ENCODE measurements at regions not wholly inside any gene's neighbourhood (a gene's known extent, or its start where the extent isn't known, plus 50 kb on each side); places are given as distances from the start of the nearest gene placed in this dataset.
"Not testable (repeated sequence)": the region's sequence is repeated elsewhere in the genome, so short reads cannot be mapped to it uniquely, and the experiment has no call there.

DNA sequence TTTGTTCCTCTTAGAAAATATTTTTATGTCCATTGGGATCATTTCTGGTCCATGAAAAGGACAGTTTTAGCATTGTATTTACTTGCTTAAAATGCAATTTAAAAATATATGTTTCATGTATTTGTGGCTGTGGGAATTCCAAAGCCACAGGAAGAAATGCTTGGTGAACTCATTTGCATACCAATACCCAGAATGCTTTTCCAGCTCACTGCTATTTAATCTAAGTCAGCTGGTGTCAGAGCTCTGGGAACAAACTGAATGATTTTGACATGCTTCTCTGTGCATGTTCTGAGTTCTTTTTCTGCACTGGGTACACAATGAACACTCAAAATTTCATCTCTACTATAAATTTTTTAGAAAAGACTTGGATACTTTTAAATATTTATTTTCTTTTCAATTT, 482.8 kb upstream of the ARRDC3 start:
- no peak for DNase-seq

DNA sequence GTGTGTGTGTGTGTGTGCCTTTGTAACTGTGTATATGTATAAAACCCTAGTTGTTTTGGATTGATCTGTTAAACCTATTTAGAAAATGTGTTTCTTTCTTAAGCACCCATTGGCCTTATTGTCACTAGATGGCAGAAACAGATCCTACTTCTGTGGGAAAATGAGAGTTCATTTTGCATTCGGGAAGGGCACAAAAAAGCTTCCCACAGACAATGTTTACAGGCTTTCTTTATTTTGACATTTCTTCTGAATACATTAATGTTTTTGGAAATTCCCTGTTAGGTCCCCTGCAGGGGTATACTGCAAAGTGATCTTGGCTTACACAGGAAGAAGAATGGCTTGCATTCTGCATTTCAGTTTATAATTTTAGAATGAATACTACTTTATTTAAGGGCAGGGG, 481.8 kb upstream of the ARRDC3 start:
- DNase-seq = no peak

DNA sequence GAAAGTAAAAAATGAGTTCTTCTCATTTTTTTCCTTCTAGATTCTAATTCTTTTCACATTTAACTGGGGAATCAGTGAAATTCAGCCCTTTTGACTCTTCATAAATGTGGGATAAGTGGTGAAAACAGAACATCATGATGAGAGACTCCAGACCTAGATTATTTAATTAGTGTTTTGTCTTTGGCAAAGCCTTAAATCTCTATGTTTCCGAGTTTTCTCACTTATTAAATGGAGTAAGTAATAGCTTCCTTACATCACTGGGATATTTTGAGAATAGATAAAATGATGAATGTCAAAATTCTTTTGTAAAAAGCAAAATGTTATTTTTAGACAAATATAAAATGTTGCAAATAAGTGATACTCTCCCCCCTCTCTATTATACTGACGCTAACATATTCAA, 468.6 kb upstream of the ARRDC3 start:
- no peak for DNase-seq

DNA sequence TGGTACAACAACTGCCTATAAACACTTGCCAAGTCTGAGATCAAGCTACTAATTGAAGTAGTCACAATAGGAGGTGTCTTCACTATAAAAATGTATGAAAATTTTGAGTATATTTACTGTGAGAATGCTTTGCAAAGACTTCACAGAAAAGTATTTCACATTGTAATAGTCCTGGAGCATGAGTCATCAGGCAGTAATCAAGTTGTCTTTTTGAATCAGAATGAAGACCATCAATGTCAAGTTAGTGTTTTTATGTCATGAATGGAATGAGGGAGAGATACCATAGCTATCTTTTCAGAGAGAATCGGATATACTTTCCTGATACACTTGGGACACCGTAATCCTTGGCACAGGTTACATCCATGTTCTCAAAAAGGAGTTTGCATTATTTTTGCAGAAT, 466.9 kb upstream of the ARRDC3 start:
- no peak for DNase-seq

DNA sequence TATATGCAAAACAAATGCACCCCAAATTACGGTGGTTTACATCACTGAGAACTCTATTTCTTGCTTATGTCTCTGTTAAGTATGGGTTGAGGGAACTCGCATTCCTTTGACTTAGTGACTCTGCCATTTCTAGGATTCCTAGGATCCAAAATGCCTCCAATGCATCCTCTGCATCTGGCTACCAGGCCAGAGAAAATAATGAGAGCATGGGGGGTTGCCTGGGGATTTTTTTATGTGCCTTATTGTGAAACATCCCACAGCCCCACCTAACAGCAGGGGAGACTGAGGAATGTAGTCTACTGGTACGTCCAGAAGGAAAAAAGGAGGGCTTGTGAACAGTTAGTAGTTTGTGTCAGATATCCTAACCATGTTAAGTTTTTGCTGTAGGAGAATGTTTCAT, 466.0 kb upstream of the ARRDC3 start:
- no peak for DNase-seq

DNA sequence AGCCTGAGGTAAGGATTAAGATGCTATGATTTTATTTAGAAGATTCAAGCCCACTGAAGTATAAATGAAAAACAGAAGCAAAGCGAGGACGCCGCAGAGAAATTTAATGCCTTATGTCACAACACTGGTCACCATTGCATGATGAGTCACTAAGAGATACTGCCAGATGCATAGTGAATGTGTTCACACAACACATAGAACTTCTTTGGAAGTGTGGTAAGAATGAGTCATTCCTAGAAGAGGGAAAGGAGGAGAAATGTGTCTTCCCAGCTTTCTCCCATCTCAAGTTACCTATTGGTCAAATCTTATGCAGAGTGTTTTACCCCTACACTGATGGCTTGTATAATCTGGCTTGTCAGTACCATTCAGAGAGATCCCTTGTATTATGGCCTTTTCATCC, 465.3 kb upstream of the ARRDC3 start:
- no peak for DNase-seq

DNA sequence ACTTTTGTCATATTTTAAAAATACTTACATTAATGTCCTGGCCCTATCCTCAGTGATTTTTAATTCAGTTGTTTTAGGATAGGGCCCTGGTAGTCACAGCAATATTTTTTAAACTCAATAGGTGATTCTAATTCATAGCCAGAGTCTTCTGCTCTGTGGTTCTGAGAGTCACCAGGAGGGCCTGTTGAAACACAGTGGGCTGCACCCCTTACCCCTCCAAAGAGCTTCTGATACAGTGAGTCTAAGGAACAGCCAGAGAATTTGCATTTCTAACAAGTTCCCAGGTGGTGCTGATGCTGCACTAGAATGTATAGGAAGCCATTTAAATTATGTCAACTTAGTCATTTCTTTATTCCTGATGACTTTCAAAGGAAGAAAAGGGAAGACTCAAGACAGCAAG, 458.3 kb upstream of the ARRDC3 start:
- DNase-seq = no peak

DNA sequence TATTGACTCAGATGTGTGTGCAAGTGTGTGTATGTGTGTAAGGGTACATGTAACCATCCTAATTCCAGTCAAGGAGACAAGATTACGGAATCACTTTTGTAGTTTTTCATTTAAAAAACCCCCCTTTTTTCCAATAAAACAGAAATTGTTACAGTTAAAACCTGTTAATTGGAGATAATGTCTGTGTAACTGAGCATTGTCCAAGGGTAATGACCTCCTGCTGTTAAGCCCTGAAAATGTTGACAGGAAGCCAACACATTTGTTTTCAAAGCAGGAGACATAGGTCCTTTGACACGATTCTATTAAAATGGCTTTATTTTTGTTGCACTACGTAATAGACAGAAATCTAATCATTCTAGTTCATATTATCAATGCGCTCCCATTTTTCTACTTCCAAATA, 457.3 kb upstream of the ARRDC3 start:
- DNase-seq = no peak

DNA sequence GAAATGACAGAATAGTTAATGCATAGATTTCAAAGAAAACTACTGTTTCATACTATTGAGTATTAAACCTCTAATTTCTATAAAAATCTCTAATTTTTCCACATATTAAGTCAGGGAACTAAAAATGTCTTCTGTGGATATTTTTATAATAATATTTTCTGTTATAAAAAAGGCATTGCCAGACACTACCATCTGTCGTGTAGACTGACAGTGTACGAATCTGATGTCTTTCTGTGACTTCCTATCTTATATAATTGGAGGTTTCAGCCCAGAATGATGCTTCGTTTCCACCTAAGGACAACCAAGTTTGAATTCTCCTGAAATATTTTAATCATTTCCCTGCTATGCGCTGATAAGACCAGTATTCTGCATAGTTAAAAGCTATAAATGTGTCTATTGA, 456.6 kb upstream of the ARRDC3 start:
- no peak for DNase-seq

DNA sequence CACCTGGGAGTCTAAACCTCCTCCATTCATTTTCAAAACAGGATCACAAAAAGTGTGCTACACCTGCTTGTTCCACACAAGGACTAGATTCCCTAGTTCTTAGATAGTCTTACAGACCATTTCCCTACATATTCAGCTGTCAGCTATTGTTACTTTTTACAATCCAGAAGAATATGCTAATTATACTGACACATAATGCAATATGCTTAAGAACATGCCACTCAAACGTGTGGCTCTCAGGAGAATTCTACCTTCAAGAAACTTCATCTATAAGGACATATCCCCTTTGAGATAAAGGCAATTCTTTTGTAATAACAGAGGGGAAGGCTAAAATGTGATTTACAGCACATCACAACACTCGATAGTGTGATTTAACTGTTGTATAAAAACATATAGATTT, 456.1 kb upstream of the ARRDC3 start:
- no peak for DNase-seq

DNA sequence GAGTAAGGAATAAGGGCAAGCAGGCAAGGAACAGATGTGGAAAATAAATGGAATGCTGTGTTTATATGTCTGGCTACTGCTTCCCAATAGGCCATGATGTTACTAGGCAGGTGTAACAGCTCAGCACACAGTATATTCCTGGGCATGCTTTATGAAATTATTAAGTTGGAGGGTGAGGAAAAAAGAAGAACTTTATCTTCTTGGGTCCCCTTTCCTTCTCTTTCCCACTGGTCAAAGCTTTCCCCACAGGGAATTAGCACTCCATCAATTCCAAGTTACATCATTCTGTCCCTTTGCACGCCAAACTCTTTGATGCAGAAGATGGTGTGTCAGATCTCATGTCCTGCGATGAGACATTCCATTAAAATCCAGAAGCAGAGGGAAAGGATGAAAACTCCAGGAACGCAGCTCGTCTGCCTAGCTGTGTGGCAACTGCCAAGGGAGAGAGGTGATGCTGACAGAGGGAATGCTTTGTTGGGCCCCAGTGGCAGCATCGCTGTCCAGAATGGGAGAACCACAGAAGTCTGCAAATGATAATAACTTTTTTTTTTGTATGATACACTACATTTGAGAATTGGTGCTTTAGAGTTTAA, 447.3 kb upstream of the ARRDC3 start:
- DNase-seq = no peak

DNA sequence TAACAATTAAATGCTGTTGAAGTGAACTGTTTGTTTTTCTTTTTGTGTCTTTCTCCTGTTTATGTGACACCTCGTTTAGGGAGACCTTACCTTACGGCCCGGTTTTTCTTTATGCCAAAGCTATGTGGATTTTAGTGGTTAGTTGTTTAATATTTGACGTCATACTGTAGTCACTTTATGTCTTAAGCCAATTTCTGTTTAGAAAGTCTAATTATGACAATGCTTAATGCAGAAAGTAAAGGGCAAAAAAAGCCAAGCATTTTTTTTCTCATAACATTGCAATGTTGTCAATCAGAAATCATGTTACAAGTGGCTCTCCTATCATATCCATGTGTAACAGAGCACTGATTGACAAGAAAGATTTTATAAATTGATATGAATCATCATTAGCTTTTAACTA, 442.5 kb upstream of the ARRDC3 start:
- no peak for DNase-seq

DNA sequence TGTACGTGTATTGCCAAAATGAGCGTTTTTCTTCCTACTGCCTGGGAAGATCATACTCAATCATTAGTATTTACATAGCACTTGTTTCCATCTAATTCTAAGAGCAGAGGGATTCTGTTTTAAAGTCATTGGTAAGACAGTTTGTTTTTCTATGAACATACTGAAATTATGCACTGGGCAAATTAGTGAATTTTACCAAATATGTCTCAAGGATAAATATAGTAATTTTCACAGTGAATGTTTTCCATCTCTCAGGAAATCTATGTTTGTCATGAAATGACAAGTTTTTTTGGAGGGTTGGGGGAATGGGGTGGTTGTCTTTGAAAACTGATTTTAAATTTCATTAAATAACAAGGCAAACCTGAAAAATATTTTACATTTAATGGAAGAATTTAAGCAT, 441.3 kb upstream of the ARRDC3 start:
- DNase-seq = no peak

DNA sequence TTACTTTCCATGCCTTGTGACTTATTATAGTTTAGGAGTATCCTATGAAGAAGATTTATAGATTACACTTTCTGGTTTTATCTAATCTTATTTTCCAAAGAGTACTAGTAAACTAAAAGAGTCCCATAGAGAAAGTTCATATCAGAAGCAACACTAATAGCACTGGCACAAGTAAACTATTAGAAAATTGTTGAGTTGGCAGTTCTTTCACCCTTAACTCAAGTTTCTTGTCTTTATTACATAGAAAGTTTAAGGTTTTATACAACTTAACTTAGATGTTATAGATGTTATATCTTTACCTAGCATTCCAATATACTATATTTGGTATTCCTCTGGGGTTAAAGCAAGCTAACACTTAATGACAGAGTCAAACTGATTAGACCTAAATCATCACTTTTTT, 437.8 kb upstream of the ARRDC3 start:
- no peak for DNase-seq

DNA sequence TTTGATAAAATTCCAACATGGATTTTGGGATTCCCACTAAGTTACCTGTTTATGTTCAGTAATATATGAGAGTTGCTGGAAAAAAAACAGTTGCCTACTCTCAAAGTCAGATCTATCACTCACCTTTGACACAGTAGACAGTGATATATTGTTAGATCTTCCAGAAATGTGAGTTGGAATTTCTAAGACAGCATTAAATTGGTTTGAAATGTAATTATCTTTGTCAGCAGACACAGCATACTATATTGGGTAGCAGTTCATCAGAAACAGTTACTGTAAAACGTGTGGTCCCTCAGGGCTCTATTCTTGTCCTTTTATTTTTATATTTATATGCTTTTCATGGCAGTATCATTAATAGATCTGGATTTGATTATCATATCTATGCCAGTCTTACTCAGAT, 433.6 kb upstream of the ARRDC3 start:
- no peak for DNase-seq

DNA sequence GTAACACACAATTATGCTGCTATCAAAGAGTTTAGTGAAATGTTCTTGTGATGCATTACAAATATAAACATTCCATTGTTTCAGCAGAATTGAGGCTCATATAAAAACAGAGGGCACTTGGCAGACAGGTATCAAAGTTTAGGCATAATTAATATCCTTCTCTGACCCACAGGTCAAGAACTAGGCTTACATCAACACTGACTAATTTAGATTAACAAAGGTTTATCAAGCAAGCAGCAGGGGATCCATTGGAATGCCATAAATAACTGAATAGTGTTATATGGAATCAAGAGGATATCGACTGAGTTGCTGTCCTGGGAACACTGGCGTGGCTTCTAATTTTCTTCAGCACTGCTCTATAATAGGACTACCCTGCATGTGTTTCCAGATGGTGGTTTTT, 414.5 kb upstream of the ARRDC3 start:
- DNase-seq = no peak

DNA sequence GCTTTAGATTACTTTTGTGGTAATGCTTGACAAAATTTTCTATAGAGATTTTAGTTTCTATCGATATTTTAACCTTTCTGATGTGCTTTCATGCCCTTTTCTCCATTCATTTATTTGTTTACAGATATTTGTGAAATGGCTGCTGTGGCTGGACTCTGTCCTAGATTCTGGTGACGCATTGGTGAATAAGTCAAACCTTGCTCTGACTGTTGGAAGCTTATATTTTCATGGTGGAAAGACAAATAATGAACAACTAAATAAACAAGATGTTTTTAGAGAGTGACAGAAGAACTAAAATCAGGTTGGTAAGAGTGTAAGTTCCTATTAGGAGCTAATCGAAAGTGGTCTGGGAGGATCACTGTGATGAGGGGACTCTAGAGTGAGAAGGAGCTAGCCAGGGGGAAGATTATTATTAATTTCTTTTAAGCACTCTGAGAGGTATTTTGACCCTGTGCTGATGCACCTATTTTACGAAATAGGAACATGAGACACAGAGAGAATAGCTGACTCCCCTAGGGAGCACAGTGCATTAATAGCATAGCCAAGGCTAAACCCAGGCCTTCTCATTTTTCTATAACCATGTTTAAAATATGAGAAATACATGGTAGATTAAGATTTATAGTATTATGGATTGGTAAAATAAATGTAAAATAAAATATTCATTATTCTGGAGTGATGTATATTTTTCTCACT, 411.9 kb upstream of the ARRDC3 start:
- DNase-seq = no peak

DNA sequence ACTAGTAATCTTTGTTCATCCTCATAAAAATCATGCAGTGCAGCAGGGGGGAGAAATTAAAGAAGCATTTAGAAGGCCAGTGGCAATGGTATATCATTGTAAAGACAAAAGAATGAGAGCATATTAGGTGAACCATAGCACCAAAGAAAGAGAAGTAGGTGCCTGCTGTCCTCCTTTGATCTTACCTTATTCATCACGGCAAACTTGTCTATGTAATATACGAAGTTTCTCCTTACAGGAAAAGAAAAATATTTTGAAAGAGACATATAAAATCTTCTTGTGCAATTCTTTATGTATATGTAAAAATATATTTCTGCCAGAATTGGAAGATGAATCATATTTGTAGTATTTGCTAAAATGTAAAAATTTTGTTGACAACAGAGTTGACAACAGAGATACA, 411.3 kb upstream of the ARRDC3 start:
- no peak for DNase-seq

DNA sequence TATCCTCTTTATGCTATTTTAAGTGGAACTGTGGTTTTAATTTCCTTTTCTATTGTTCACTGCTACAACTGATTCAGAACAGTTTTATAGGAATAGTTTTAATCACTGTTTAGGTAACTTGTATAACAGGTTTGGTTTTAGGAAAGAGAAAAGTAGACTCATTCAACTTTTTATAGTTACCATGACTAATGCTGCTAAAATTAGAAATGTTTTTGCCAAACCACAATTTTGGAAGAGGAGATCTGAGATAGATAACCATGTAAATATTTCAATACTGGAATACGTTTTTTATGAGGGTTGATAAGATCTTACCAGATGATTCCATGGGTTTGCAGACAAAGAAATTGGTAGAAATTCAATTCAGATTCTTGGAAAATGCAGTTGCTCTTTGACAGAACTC, 404.6 kb upstream of the ARRDC3 start:
- no peak for DNase-seq

DNA sequence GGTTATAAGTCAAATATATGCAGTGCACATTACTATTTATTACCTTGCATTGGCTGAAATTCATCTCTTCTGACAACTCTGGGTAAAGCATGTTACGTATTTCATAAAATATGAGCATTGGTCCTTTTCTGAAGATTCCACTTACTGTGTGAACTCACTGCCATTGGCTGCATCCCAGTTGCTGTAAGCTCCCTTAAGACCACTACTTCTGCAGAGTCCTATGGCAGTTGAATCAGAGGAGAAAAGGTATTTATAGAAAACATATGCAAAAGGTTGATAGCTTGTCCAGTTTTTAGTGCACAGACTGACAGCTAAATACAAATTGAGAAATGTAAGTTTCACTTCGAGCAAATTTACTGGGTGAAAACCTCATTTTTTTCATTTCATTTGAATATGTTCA, 394.6 kb upstream of the ARRDC3 start:
- no peak for DNase-seq

DNA sequence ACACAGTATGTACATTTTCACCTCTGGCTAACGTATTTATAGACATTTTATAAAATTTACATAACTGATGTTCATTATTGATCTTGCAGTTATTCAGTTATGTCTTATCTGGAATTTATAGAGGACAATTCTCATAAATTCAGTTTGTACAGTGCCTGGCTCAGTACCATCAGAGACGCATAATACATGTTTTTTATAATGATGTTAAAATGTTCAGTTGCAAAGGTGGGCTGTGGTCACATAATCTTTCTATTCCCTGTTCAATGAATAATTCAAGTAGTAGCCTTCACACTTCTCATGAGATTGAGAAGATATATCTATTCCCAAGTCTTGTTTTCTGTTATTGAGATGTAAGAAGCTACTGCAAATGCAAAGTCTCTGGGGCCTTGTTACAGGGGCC, 393.1 kb upstream of the ARRDC3 start:
- no peak for DNase-seq

DNA sequence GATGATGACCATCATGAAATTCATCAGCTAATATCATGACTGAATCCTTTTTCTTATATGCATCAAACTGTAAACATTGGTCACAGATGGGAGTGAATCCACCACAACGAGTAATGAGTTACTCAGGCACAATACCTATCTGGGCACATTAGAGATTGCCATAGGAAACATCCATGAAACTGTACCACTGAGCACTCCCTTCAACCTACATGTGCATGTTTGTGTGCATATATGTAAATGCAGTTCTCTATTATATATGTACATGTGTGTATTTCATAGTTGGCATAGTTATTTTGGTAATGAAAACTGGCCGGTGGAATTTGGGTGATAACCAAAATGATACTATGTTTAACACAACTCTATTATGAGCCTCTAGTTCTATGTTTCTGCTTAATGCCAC, 387.3 kb upstream of the ARRDC3 start:
- no peak for DNase-seq

DNA sequence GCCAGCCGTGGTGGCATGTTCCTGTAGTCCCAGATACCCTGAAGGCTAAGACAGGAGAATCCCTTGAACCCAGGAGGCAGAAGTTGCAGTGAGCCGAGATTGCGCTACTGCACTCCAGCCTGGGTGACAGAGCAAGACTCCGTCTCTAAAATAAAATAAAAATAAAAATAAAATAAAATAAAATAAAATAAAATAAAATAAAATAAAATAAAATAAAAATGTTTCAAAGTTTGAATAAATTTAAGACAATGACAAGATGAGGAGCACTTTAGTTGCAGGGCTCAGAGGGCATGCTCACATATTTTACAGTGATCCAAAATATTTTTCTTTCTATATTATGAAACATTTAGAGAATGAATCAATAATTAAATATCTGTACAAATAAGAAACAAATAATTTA, 374.3 kb upstream of the ARRDC3 start:
- not testable (repeated sequence) for DNase-seq

DNA sequence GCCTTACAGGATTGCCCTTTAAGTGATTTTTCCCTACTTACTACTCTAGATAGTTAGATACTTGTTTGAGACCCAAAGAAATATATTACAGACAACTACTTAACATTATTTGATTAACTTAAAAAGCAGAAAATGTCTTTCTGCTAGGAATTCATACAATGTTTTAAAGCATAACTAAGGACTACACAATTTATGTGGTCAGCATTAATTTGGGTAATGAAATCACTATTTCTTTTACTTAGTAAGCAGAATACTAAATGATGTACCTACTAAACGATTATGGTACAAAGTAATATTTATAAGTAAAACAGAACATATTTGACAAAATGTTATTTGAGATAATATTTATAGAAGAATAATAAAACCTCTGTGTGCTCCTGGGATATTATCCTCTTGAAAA, 371.9 kb upstream of the ARRDC3 start:
- DNase-seq = no peak

DNA sequence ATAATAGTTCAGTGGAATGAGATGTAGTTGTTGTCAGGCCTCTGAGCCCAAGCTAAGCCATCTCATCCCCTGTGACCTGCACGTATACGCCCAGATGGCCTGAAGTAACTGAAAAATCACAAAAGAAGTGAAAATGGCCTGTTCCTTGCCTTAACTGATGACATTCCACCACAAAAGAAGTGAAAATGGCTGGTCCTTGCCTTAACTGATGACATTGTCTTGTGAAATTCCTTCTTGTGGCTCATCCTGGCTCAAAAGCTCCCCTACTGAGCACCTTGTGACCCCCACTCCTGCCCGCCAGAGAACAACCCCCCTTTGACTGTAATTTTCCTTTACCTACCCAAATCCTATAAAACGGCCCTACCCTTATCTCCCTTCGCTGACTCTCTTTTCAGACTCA, 361.4 kb upstream of the ARRDC3 start:
- not testable (repeated sequence) for DNase-seq
